HEK293 (cell line): ENCODE measurements at regions not wholly inside any gene's neighbourhood (a gene's known extent, or its start where the extent isn't known, plus 50 kb on each side); places are given as distances from the start of the nearest gene placed in this dataset.

ENCODE experiments used
- KLF1 ChIP-seq: fragments of 450-650 bp; formaldehyde crosslinking; IDR thresholded peaks from 2 replicates; pipeline ENCODE4 v1.5.1; 2016; ENCODE audit warnings: missing biosample characterization, missing genetic modification characterization
- KLF16 ChIP-seq: fragments of 450-650 bp; formaldehyde crosslinking; IDR thresholded peaks from 2 replicates; pipeline ENCODE4 v1.5.1; 2017; ENCODE audit warnings: missing biosample characterization, missing genetic modification characterization
- ZNF114 ChIP-seq: fragments of 450-650 bp; formaldehyde crosslinking; IDR thresholded peaks from 2 replicates; pipeline ENCODE4 v1.5.0; 2017; ENCODE audit warnings: missing biosample characterization, missing genetic modification characterization
- ZNF121 ChIP-seq: fragments of 450-650 bp; formaldehyde crosslinking; IDR thresholded peaks from 2 replicates; pipeline ENCODE4 v1.5.1; 2016; ENCODE audit warnings: missing biosample characterization, missing genetic modification characterization
- ZNF341 ChIP-seq: fragments of 450-650 bp; formaldehyde crosslinking; IDR thresholded peaks from 2 replicates; pipeline ENCODE4; 2016; ENCODE audit warnings: low read depth, missing biosample characterization, missing genetic modification characterization
- ZNF560 ChIP-seq: fragments of 450-650 bp; formaldehyde crosslinking; IDR thresholded peaks from 2 replicates; pipeline ENCODE4 v1.5.1; 2017; ENCODE audit warnings: missing biosample characterization, missing genetic modification characterization, borderline replicate concordance
- ZNF600 ChIP-seq: fragments of 450-650 bp; formaldehyde crosslinking; IDR thresholded peaks from 2 replicates; pipeline ENCODE4 v1.5.1; 2016; ENCODE audit warnings: missing biosample characterization, missing genetic modification characterization
- ZNF747 ChIP-seq: fragments of 450-650 bp; formaldehyde crosslinking; IDR thresholded peaks from 2 replicates; pipeline ENCODE4 v1.5.1; 2016; ENCODE audit warnings: missing biosample characterization, missing genetic modification characterization
- ZNF768 ChIP-seq: fragments of 450-650 bp; formaldehyde crosslinking; IDR thresholded peaks from 2 replicates; pipeline ENCODE4 v1.5.1; 2018; ENCODE audit warnings: missing biosample characterization, mild to moderate bottlenecking, missing genetic modification characterization
- TF ChIP-seq, protein P1 (sequence below): fragments of 450-650 bp; formaldehyde crosslinking; IDR thresholded peaks from 2 replicates; pipeline ENCODE4 v1.5.1; 2016; ENCODE audit warnings: missing biosample characterization, missing genetic modification characterization
- TF ChIP-seq, protein P2 (sequence below): fragments of 450-650 bp; formaldehyde crosslinking; IDR thresholded peaks from 2 replicates; pipeline ENCODE4 v1.5.1; 2016; ENCODE audit warnings: missing biosample characterization, missing genetic modification characterization

- TF ChIP-seq, protein P1, sequence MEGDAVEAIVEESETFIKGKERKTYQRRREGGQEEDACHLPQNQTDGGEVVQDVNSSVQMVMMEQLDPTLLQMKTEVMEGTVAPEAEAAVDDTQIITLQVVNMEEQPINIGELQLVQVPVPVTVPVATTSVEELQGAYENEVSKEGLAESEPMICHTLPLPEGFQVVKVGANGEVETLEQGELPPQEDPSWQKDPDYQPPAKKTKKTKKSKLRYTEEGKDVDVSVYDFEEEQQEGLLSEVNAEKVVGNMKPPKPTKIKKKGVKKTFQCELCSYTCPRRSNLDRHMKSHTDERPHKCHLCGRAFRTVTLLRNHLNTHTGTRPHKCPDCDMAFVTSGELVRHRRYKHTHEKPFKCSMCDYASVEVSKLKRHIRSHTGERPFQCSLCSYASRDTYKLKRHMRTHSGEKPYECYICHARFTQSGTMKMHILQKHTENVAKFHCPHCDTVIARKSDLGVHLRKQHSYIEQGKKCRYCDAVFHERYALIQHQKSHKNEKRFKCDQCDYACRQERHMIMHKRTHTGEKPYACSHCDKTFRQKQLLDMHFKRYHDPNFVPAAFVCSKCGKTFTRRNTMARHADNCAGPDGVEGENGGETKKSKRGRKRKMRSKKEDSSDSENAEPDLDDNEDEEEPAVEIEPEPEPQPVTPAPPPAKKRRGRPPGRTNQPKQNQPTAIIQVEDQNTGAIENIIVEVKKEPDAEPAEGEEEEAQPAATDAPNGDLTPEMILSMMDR = no peak
- TF ChIP-seq ZNF768 (tag by site-specific recombination) (no peak), ZNF600 (tag by site-specific recombination) (no peak), ZNF114 (tag by site-specific recombination) (no peak), ZNF747 (no peak), ZNF341 (tag by site-specific recombination) (no peak), ZNF121 (no peak), ZNF560 (tag by site-specific recombination) (no peak), KLF16 (tag by site-specific recombination) (no peak), KLF1 (no peak)
- TF ChIP-seq, protein P2, sequence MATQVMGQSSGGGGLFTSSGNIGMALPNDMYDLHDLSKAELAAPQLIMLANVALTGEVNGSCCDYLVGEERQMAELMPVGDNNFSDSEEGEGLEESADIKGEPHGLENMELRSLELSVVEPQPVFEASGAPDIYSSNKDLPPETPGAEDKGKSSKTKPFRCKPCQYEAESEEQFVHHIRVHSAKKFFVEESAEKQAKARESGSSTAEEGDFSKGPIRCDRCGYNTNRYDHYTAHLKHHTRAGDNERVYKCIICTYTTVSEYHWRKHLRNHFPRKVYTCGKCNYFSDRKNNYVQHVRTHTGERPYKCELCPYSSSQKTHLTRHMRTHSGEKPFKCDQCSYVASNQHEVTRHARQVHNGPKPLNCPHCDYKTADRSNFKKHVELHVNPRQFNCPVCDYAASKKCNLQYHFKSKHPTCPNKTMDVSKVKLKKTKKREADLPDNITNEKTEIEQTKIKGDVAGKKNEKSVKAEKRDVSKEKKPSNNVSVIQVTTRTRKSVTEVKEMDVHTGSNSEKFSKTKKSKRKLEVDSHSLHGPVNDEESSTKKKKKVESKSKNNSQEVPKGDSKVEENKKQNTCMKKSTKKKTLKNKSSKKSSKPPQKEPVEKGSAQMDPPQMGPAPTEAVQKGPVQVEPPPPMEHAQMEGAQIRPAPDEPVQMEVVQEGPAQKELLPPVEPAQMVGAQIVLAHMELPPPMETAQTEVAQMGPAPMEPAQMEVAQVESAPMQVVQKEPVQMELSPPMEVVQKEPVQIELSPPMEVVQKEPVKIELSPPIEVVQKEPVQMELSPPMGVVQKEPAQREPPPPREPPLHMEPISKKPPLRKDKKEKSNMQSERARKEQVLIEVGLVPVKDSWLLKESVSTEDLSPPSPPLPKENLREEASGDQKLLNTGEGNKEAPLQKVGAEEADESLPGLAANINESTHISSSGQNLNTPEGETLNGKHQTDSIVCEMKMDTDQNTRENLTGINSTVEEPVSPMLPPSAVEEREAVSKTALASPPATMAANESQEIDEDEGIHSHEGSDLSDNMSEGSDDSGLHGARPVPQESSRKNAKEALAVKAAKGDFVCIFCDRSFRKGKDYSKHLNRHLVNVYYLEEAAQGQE (tag by site-specific recombination) = no peak
Measured at GRCh38 chr16:80048250-80048649, 447.7 kb upstream of the MAF start.
